Heart left ventricle (tissue), 16 donors: ENCODE measurements at regions not wholly inside any gene's neighbourhood (a gene's known extent, or its start where the extent isn't known, plus 50 kb on each side); places are given as distances from the start of the nearest gene placed in this dataset.

Experiments
- ATAC-seq, 4 donors: fragments of 200-7000 bp; cut with Tn5 transposase; one replicate each; pipeline ENCODE4 v1.9.1; 2020 to 2022; ENCODE audit warnings: moderate library complexity in 4 of 4, mild to moderate bottlenecking in 3 of 4, moderate number of reproducible peaks in 1 of 4
- DNase-seq, 5 donors: peaks; one replicate each; pipeline ENCODE4 v3.0.0-alpha.2; 2020
- H3K27ac ChIP-seq, 12 donors: fragments of 200-600 bp; sonication (generic) in 4 of 12; one replicate each; pipeline versions ENCODE4 v1.5.0 to v1.8.0; 2016 to 2022; ENCODE audit warnings: mild to moderate bottlenecking in 2 of 12
- H3K27me3 ChIP-seq, 9 donors: fragments of 200-600 bp; sonication (generic) in 2 of 9; one replicate each; pipeline versions ENCODE4 v1.5.1 to v1.8.0; 2016 to 2022; ENCODE audit warnings: mild to moderate bottlenecking in 3 of 9
- H3K36me3 ChIP-seq, 9 donors: fragments of 200-600 bp; sonication (generic) in 2 of 9; one replicate each; pipeline versions ENCODE4 v1.5.0 to v1.8.0; 2018 to 2022; ENCODE audit warnings: mild to moderate bottlenecking in 2 of 9
- H3K4me1 ChIP-seq, 12 donors: fragments of 200-600 bp; sonication (generic) in 4 of 12; one replicate each; pipeline versions ENCODE4 v1.5.0 to v1.8.0; 2016 to 2022; ENCODE audit warnings: mild to moderate bottlenecking in 3 of 12
- H3K4me3 ChIP-seq, 12 donors: fragments of 200-600 bp; sonication (generic) in 4 of 12; one replicate each; pipeline versions ENCODE4 v1.5.0 to v1.8.0; 2017 to 2022; ENCODE audit warnings: mild to moderate bottlenecking in 9 of 12, moderate library complexity in 4 of 12
- H3K9me3 ChIP-seq, 12 donors: fragments of 200-600 bp; sonication (generic) in 4 of 12; one replicate each; pipeline versions ENCODE4 v1.5.0 to v1.8.0; 2016 to 2022; ENCODE audit warnings: mild to moderate bottlenecking in 1 of 12
- CTCF ChIP-seq, 12 donors: fragments of 200-600 bp; sonication (generic) in 4 of 12; IDR thresholded peaks; one replicate each; pipeline versions ENCODE4 v1.5.0 to v1.8.0; 2018 to 2022; ENCODE audit warnings: antibody characterized with exemption in 12 of 12, mild to moderate bottlenecking in 5 of 12
- POLR2A ChIP-seq, 2 donors: fragments of 450-650 bp; IDR thresholded peaks; one replicate each; pipeline ENCODE4 v1.6.1; 2017; ENCODE audit warnings: antibody characterized with exemption in 2 of 2, mild to moderate bottlenecking in 2 of 2, moderate library complexity in 2 of 2
- WGBS, 4 donors: extraction: QIAGEN DNeasy Blood & Tissue Kit in 2 of 4; methylation state at CpG; one replicate each; pipeline versions ENCODE4 v1.1.5 to v1.1.7; 2013 to 2018; 5-methylcytosine and 5-hydroxymethylcytosine counted together
- intact Hi-C, 10 donors: fragments of 100-400 bp; cut with DNase I; formaldehyde crosslinking; loops; one replicate each; pipeline versions ENCODE4 v1.11.1 to v1.14.2; 2022
- donor health status: ischemic (EF 13 %, LVEDD 7.1; RV severe dilation, severe dysfunction).
- donor health status: healthy with polysubstance abuse.
- donor health status: DM: no; HTN: yes; CAD: no.
- donor health status: DM: no; HTN: no; CAD: no.
- donor health status: ischemic (EF 25% LVEDD 6.9; RV normal size, moderate dysfunction).
- donor health status: ischemic (EF 25% LVEDD 5.7; RV mildly dilated, moderate dysfunction).
- donor health status: healthy.
- donor health status: DM: yes; HTN: yes; CAD: no.
- donor health status: ischemic (EF 35%, LVEDD 5.7; RV mildly dilated, moderate dysfunction).
- donor health status: nonischemic (EF 11% LVEDD 7.7; RV severe dilation, severe dysfunction).
- donor health status: DM: yes; HTN: yes; CAD: no.
- donor health status: PGD.
- donor health status: ischemic (EF 29% LVEDD 5.4; RV normal size, mild dysfunction).
- donor health status: nonischemic (EF 23%, LVEDD 6.1; RV moderate dilation, normal function).

GRCh38 chr5:56693220-56693579 is 122.1 kb upstream of the MAP3K1 start:
- no peaks in the 10 kb centered on the region for H3K9me3 ChIP-seq
- no peaks in the 10 kb centered on the region for H3K36me3 ChIP-seq
- TF ChIP-seq CTCF (IDR thresholded peaks at IDR 0.05) (no peak), POLR2A (IDR thresholded peaks at IDR 0.05) (no peak)
- no peak for ATAC-seq
- H3K4me3 ChIP-seq: no peak overlapping the region
- intact Hi-C loops: loop anchor here in 1 of 10 donors (10.0 kb wide), 2 partner anchors 122 to 418 kb away; partner anchors contain the start of gene MAP3K1
- H3K4me1 ChIP-seq: peaks cover 0 to 40% (median 13%) of the 10 kb centered on the region in 12 donors
- H3K27ac ChIP-seq: no peak overlapping the region
- DNase-seq: no peak
- no peaks in the 10 kb centered on the region for H3K27me3 ChIP-seq
- 93 to 96% (median 95%) methylated on average over 5 of the region's 5 CpGs for WGBS, 4 donors

GRCh38 chr5:56692359-56693219 is 122.8 kb upstream of the MAP3K1 start:
- Histone ChIP-seq H3K27me3 (no peaks in the 10 kb centered on the region), H3K36me3 (no peaks in the 10 kb centered on the region), H3K9me3 (no peaks in the 10 kb centered on the region), H3K4me3 (no peak overlapping the region), H3K4me1 (peaks cover 0 to 40% (median 8%) of the 10 kb centered on the region in 12 donors), H3K27ac (peak overlapping the region in 2 of 12 donors; percentile 15 to 49)
- no peak for ATAC-seq
- TF ChIP-seq POLR2A (IDR thresholded peaks at IDR 0.05) (no peak), CTCF (IDR thresholded peaks at IDR 0.05) (no peak)
- 73 to 76% (median 75%) methylated on average over 10 of the region's 10 CpGs for WGBS, 4 donors
- intact Hi-C loops: loop anchor here in 1 of 10 donors (10.0 kb wide), 2 partner anchors 122 to 418 kb away; partner anchors contain the start of gene MAP3K1
- DNase-seq: no peak

GRCh38 chr5:56688402-56688801 is 126.9 kb upstream of the MAP3K1 start:
- DNase-seq (no peak), ATAC-seq (no peak)
- intact Hi-C loops: no loop called here
- Histone ChIP-seq H3K9me3 (no peaks in the 10 kb centered on the region), H3K27me3 (no peaks in the 10 kb centered on the region), H3K4me1 (peaks cover 0 to 52% (median 0%) of the 10 kb centered on the region in 12 donors), H3K27ac (no peak overlapping the region), H3K4me3 (no peak overlapping the region), H3K36me3 (no peaks in the 10 kb centered on the region)
- TF ChIP-seq CTCF (IDR thresholded peaks at IDR 0.05) (no peak), POLR2A (IDR thresholded peaks at IDR 0.05) (no peak)
- WGBS, 4 donors: 45 to 82% (median 75%) methylated on average over 1 of the region's 1 CpG

DNA sequence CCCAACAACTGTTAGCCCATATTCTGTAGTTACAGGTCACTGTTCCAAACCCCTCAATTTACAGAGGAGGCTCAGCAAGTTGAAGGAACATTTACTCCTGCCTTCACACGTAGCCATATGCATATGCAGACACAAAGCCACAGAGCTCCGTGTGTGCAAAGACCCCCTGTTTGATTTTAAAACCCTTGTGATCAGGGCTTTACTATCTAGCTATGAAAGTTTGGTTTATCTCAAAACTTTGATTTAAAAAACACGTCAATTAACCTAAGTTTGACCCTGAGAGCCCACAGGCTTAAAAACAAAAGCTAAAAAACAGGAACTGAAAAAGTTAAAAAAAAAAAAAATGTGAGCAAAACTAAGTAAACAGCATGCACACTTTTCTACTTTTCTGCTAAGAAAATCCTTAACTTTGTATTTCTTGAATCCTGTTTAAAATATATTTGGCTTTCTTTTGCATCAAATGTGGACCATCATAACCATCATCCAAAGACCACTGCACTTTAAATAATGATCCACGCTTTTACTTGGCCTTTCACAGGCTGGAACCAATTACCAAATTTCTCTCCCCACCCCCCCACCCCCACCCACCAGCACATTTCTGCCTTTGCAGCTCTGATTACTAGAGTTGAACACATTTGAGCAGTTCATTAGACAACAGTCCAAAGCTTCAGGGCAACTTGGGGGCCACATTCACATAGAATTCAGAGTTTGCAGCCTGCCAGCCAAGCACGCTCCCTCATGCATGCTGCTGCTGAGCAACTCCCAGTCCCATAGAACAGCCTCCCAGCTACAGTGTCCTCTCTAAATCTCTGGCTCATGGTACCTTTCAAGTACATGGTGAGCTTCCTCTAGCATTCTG is 128.8 kb upstream of the MAP3K1 start:
- DNase-seq (no peak), ATAC-seq (no peak)

More for the DNA sequence above, 128.8 kb upstream of the MAP3K1 start:
- intact Hi-C loops: no loop called here
- 76 to 87% (median 84%) methylated on average over 5 of the region's 5 CpGs for WGBS, 4 donors
- Histone ChIP-seq H3K4me1 (peaks cover 0 to 41% (median 0%) of the 10 kb centered on the region in 12 donors), H3K27me3 (no peaks in the 10 kb centered on the region), H3K4me3 (no peak overlapping the region), H3K27ac (peak overlapping the region in 2 of 12 donors; percentile 28 to 85), H3K9me3 (no peaks in the 10 kb centered on the region), H3K36me3 (no peaks in the 10 kb centered on the region)
- TF ChIP-seq CTCF (IDR thresholded peaks at IDR 0.05) (no peak), POLR2A (IDR thresholded peaks at IDR 0.05) (no peak)
